ENCODE measurements at regions not wholly inside any gene's neighbourhood (a gene's known extent, or its start where the extent isn't known, plus 50 kb on each side); places are given as distances from the start of the nearest gene placed in this dataset.

DNA sequence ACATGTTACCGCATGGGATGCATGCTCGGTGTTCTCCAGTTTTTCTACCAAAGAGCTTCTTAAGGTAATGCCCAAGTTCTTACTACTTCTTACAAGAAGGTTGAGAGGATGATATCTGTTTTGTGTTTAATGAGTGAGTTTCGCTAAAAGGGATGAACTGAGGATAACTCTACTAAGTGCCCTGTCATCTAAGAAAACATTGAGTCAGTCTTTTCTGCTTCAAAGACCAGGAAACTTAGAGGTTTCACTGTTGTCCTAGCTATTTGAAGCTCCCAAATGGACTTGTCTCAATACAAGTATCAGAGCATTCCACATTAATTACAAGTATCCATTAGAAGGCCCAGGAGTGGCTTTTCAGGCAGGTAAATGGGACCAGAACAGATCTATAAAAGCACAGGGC lies 296.2 kb downstream of the KBTBD8 start:
- Histone ChIP-seq H3K27me3 (ENCODE audit: control insufficient read depth, insufficient read depth, low read length) (no peaks in the 10 kb centered on the region), H3K27ac (ENCODE audit: low read depth in 2 of 2, low read length in 2 of 2) (no peak overlapping the region), H3K4me3 (ENCODE audit: low read length in 3 of 3) (no peak overlapping the region), H3K9ac (ENCODE audit: low read length in 3 of 3) (no peak overlapping the region), H3K4me1 (ENCODE audit: control insufficient read depth in 2 of 3, insufficient read depth in 2 of 3, low read depth in 1 of 3, low read length in 3 of 3) (no peaks in the 10 kb centered on the region), H3K9me3 (ENCODE audit: control insufficient read depth in 2 of 3, insufficient read depth in 1 of 3, low read length in 3 of 3) (no peaks in the 10 kb centered on the region), H3K36me3 (ENCODE audit: control insufficient read depth in 2 of 3, insufficient read depth in 3 of 3, low read length in 3 of 3) (no peaks in the 10 kb centered on the region)
- FAIRE-seq (no peak), DNase-seq (no peak)
- TF ChIP-seq, protein P1, sequence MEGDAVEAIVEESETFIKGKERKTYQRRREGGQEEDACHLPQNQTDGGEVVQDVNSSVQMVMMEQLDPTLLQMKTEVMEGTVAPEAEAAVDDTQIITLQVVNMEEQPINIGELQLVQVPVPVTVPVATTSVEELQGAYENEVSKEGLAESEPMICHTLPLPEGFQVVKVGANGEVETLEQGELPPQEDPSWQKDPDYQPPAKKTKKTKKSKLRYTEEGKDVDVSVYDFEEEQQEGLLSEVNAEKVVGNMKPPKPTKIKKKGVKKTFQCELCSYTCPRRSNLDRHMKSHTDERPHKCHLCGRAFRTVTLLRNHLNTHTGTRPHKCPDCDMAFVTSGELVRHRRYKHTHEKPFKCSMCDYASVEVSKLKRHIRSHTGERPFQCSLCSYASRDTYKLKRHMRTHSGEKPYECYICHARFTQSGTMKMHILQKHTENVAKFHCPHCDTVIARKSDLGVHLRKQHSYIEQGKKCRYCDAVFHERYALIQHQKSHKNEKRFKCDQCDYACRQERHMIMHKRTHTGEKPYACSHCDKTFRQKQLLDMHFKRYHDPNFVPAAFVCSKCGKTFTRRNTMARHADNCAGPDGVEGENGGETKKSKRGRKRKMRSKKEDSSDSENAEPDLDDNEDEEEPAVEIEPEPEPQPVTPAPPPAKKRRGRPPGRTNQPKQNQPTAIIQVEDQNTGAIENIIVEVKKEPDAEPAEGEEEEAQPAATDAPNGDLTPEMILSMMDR (IDR thresholded peaks at IDR 0.05; ENCODE audit: borderline replicate concordance, extremely low read depth, insufficient read depth), result no peak
- intact Hi-C loops (cut with DNase I), result no loop called here

DNA sequence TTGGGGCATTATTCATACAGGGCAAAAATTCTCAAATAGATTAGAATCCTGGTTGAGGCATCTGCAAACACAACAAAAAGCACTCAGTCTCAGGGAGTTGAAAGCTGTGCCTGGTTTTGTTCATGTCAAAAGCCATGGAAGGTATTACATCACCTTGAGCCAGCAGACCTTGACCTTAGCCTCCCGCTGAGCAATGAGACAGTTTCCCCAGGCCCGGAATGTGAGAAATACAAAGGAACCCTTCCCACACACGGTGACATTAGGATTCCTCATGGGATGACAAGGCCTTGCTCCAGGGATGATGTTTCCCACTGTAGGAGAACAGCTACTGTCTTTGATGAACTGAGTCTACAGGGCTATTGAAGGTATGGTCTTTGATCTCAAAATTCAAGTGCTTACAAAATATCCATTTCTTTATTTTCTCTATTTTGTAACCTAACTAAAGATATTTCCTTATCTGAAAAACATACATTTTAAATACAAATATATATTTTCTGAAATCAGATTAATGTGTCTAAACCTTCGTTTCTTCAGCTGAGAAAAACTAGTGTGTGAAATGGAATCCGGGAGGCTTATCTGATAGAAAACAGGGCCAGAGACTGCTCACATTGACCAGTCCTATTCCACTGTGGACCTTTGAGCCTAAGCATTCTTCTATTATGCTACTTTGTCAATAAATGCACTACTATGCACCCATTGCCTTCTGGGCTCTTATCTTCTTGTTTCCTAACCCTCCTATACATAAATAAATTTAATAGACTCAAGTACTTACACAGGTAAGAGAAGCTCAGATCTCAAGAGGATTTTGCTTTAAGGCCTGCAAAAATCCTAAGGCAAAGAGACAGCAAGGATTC lies 298.2 kb downstream of the KBTBD8 start:
- Histone ChIP-seq H3K9me3 (ENCODE audit: control insufficient read depth in 2 of 3, insufficient read depth in 1 of 3, low read length in 3 of 3) (no peaks in the 10 kb centered on the region), H3K4me3 (ENCODE audit: low read length in 3 of 3) (no peak overlapping the region), H3K27ac (ENCODE audit: low read depth in 2 of 2, low read length in 2 of 2) (no peak overlapping the region), H3K4me1 (ENCODE audit: control insufficient read depth in 2 of 3, insufficient read depth in 2 of 3, low read depth in 1 of 3, low read length in 3 of 3) (no peaks in the 10 kb centered on the region), H3K27me3 (ENCODE audit: control insufficient read depth, insufficient read depth, low read length) (no peaks in the 10 kb centered on the region), H3K36me3 (ENCODE audit: control insufficient read depth in 2 of 3, insufficient read depth in 3 of 3, low read length in 3 of 3) (no peaks in the 10 kb centered on the region), H3K9ac (ENCODE audit: low read length in 3 of 3) (no peak overlapping the region)
- DNase-seq (peak in 3 of 5 donors; percentile 15 to 40 (median 19)), FAIRE-seq (no peak)
- TF ChIP-seq, protein P1 (IDR thresholded peaks at IDR 0.05; ENCODE audit: borderline replicate concordance, extremely low read depth, insufficient read depth), result no peak
- intact Hi-C loops (cut with DNase I), result no loop called here

- no peak for DNase-seq
- intact Hi-C loops (cut with DNase I), result no loop called here
- TF ChIP-seq, protein P1 (IDR thresholded peaks at IDR 0.05; ENCODE audit: borderline replicate concordance, extremely low read depth, insufficient read depth), result no peak
- Histone ChIP-seq H3K4me1 (ENCODE audit: control insufficient read depth in 2 of 3, insufficient read depth in 2 of 3, low read depth in 1 of 3, low read length in 3 of 3) (no peaks in the 10 kb centered on the region), H3K4me3 (ENCODE audit: low read length in 3 of 3) (no peak overlapping the region), H3K9ac (ENCODE audit: low read length in 3 of 3) (no peak overlapping the region), H3K27me3 (ENCODE audit: control insufficient read depth, insufficient read depth, low read length) (no peaks in the 10 kb centered on the region), H3K27ac (ENCODE audit: low read depth in 2 of 2, low read length in 2 of 2) (no peak overlapping the region), H3K9me3 (ENCODE audit: control insufficient read depth in 2 of 3, insufficient read depth in 1 of 3, low read length in 3 of 3) (no peaks in the 10 kb centered on the region), H3K36me3 (ENCODE audit: control insufficient read depth in 2 of 3, insufficient read depth in 3 of 3, low read length in 3 of 3) (no peaks in the 10 kb centered on the region)
- no peak for FAIRE-seq
Measured at GRCh38 chr3:67297715-67298475, 299.8 kb downstream of the KBTBD8 start.
